C4-2B (cell line): ENCODE measurements at regions not wholly inside any gene's neighbourhood (a gene's known extent, or its start where the extent isn't known, plus 50 kb on each side); places are given as distances from the start of the nearest gene placed in this dataset.

Experiments used
- CTCF ChIP-seq: fragments of 450-650 bp; conservative IDR thresholded peaks from 2 replicates; pipeline ENCODE4 v1.5.1; 2017; ENCODE audit warnings: mild to moderate bottlenecking
- ZFX ChIP-seq: fragments of 450-650 bp; IDR thresholded peaks from 2 replicates; pipeline ENCODE4 v1.6.1; 2017

- TF ChIP-seq CTCF (no peak), ZFX (no peak)
These were observed 201.7 kb downstream of the TXNL1 start for GRCh38 chr18:56436651-56437050.
